NCI-H2196 treated with DMSO at 0.1 percent for 48 hours (cell line): ENCODE measurements at regions not wholly inside any gene's neighbourhood (a gene's known extent, or its start where the extent isn't known, plus 50 kb on each side); places are given as distances from the start of the nearest gene placed in this dataset.
"Not testable (repeated sequence)": the region's sequence is repeated elsewhere in the genome, so short reads cannot be mapped to it uniquely, and the experiment has no call there.

Source experiments
- DNase-seq: peaks from one replicate; lab custom pipeline; 2025; ENCODE audit not compliant: unreplicated experiment; lab: John Stamatoyannopoulos, UW

GRCh38 chr6:12542319-12543115 is 174.1 kb upstream of the PHACTR1 start:
- not testable (repeated sequence) for DNase-seq

GRCh38 chr6:12543953-12544352 is 172.6 kb upstream of the PHACTR1 start:
- no peak for DNase-seq

- no peak for DNase-seq
Observed at GRCh38 chr6:12544821-12545565, 171.6 kb upstream of the PHACTR1 start.

GRCh38 chr6:12545619-12546409 is 170.8 kb upstream of the PHACTR1 start:
- DNase-seq, result no peak

GRCh38 chr6:12546410-12547002 is 170.1 kb upstream of the PHACTR1 start:
- DNase-seq, result no peak

GRCh38 chr6:12548526-12548925 is 168.0 kb upstream of the PHACTR1 start:
- DNase-seq, result no peak

- DNase-seq, result not testable (repeated sequence)
Observed at GRCh38 chr6:12549445-12549844, 167.1 kb upstream of the PHACTR1 start.

GRCh38 chr6:12554820-12555219 is 161.7 kb upstream of the PHACTR1 start:
- not testable (repeated sequence) for DNase-seq

GRCh38 chr6:12555267-12555666 is 161.3 kb upstream of the PHACTR1 start:
- DNase-seq, result no peak

- DNase-seq, result no peak
Observed at GRCh38 chr6:12555781-12556180, 160.8 kb upstream of the PHACTR1 start.

GRCh38 chr6:12557765-12558164 is 158.8 kb upstream of the PHACTR1 start:
- DNase-seq, result no peak

- DNase-seq, result no peak
Observed at GRCh38 chr6:12560315-12560714, 156.3 kb upstream of the PHACTR1 start.

- no peak for DNase-seq
Observed at GRCh38 chr6:12566618-12567123, 149.9 kb upstream of the PHACTR1 start.

- DNase-seq, result no peak
Observed at GRCh38 chr6:12567682-12568081, 148.9 kb upstream of the PHACTR1 start.

GRCh38 chr6:12569646-12570045 is 146.9 kb upstream of the PHACTR1 start:
- DNase-seq, result no peak

GRCh38 chr6:12570461-12571030 is 146.0 kb upstream of the PHACTR1 start:
- DNase-seq, result no peak

GRCh38 chr6:12572896-12573827 is 143.4 kb upstream of the PHACTR1 start:
- DNase-seq, result no peak

- no peak for DNase-seq
Observed at GRCh38 chr6:12575961-12576360, 140.6 kb upstream of the PHACTR1 start.

- DNase-seq, result no peak
Observed at GRCh38 chr6:12576389-12576788, 140.2 kb upstream of the PHACTR1 start.
